DOHH2 (cell line): ENCODE measurements at regions not wholly inside any gene's neighbourhood (a gene's known extent, or its start where the extent isn't known, plus 50 kb on each side); places are given as distances from the start of the nearest gene placed in this dataset.

Experiments used
- H3F3A ChIP-seq: fragments of 200-600 bp; sonication (generic), shearing (Covaris generic); 2 replicates; pipeline ENCODE4 v1.6.0; 2016; ENCODE audit warnings: antibody characterized with exemption, mild to moderate bottlenecking; ENCODE audit not compliant: control insufficient read depth, insufficient read depth
- H3K27ac ChIP-seq: fragments of 200-600 bp; sonication (generic); 2 replicates; pipeline ENCODE4 v1.5.1; 2014; ENCODE audit warnings: low read depth, mild to moderate bottlenecking, low read length, moderate library complexity
- H3K27me3 ChIP-seq: fragments of 200-600 bp; sonication (generic); 2 replicates; pipeline ENCODE4 v1.6.1; 2014; ENCODE audit warnings: mild to moderate bottlenecking, low read length, mixed read lengths; ENCODE audit not compliant: control insufficient read depth
- H3K36me3 ChIP-seq: fragments of 200-600 bp; sonication (generic); 2 replicates; pipeline ENCODE4 v1.6.1; 2014; ENCODE audit warnings: mild to moderate bottlenecking, low read length, moderate library complexity, mixed read lengths; ENCODE audit not compliant: control insufficient read depth
- H3K4me1 ChIP-seq: fragments of 200-600 bp; sonication (generic); 2 replicates; pipeline ENCODE4 v1.6.1; 2014; ENCODE audit warnings: mild to moderate bottlenecking, low read length, mixed read lengths; ENCODE audit not compliant: control insufficient read depth
- H3K4me2 ChIP-seq: fragments of 200-600 bp; sonication (generic); 2 replicates; pipeline ENCODE4 v1.6.0; 2014; ENCODE audit warnings: mild to moderate bottlenecking, low read length, moderate library complexity
- H3K4me3 ChIP-seq: fragments of 200-600 bp; sonication (generic); 2 replicates; pipeline ENCODE4 v1.5.1; 2014; ENCODE audit warnings: mild to moderate bottlenecking, low read length, mixed read lengths
- H3K79me2 ChIP-seq: fragments of 200-600 bp; sonication (generic); 2 replicates; pipeline ENCODE4 v1.6.1; 2014; ENCODE audit warnings: mild to moderate bottlenecking, low read length, mixed read lengths; ENCODE audit not compliant: control insufficient read depth
- H3K9me2 ChIP-seq: fragments of 200-600 bp; sonication (generic); replicated peaks from 2 replicates; pipeline ENCODE4 v1.6.1; 2014; ENCODE audit warnings: mild to moderate bottlenecking, low read length, mixed read lengths; ENCODE audit not compliant: control insufficient read depth
- H3K9me3 ChIP-seq: fragments of 200-600 bp; sonication (generic); 2 replicates; pipeline ENCODE4 v1.6.1; 2014; ENCODE audit warnings: antibody characterized with exemption, low read length, mixed read lengths; ENCODE audit not compliant: control insufficient read depth, insufficient read depth
- H4K20me1 ChIP-seq: fragments of 200-600 bp; sonication (generic); 2 replicates; pipeline ENCODE4 v1.6.0; 2014; ENCODE audit warnings: low read depth, mild to moderate bottlenecking, antibody characterized with exemption, low read length, moderate library complexity; ENCODE audit not compliant: control insufficient read depth, insufficient read depth
- CTCF ChIP-seq: fragments of 200-600 bp; sonication (generic); IDR thresholded peaks from one replicate; pipeline ENCODE4 v1.5.1; 2014; ENCODE audit warnings: antibody characterized with exemption, mild to moderate bottlenecking, low read depth, low read length; ENCODE audit not compliant: poor library complexity, severe bottlenecking
- EZH2phosphoT487 ChIP-seq: fragments of 200-600 bp; sonication (generic); IDR thresholded peaks from 2 replicates; pipeline ENCODE4 v1.6.1; 2017; ENCODE audit warnings: borderline replicate concordance, mild to moderate bottlenecking, antibody characterized with exemption, low read length, moderate library complexity, mixed read lengths

DNA sequence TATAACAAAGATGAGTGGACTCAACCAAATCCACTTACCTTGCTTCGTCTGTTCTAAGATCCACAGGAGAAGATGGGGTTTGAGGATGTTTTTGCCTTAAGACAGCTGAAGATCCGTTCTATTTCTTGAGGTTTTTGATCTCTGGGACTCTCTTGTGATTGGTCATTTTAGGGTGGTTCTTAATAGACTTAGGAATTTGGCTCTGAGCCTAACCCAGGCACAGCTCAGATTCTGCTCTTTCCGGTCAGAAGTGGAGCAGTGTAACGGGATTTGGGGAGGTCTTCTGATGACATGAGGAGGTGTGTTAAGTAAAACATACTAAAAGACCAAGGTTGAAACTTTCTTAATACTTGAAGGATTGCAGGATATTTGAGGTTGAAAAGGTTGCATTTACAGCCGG, 166.9 kb downstream of the DMRT2 start:
- H3K9me2 ChIP-seq: no peaks in the 10 kb centered on the region
- H3K79me2 ChIP-seq: no peaks in the 10 kb centered on the region
- TF ChIP-seq EZH2phosphoT487 (no peak), CTCF (no peak)
- no peak overlapping the region for H3K4me3 ChIP-seq
- H3K4me2 ChIP-seq: no peak overlapping the region
- no peak overlapping the region for H3K27ac ChIP-seq
- H3K9me3 ChIP-seq: no peaks in the 10 kb centered on the region
- H4K20me1 ChIP-seq: no peaks in the 10 kb centered on the region
- no peaks in the 10 kb centered on the region for H3F3A ChIP-seq
- no peaks in the 10 kb centered on the region for H3K27me3 ChIP-seq
- H3K4me1 ChIP-seq: no peaks in the 10 kb centered on the region
- H3K36me3 ChIP-seq: no peaks in the 10 kb centered on the region

DNA sequence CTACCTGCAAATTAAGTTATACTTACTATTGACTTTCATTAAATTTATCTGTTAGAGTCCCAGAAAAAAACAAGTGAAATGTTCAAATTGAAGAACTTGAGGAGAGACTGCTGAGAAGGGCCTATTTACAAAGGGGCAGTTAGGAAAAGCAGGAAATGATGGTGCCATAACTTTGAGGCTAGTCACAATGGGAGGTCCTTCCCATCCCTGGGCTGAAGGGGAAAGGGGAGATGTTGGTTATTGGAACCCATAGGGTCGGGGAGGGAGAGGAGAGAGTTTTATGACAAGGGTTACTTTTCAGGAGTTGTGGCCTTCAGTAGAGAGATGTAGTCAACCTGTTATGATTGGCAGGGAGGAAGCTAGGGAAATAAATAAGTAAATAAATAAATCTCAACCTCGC, 169.1 kb downstream of the DMRT2 start:
- no peaks in the 10 kb centered on the region for H4K20me1 ChIP-seq
- no peak overlapping the region for H3K27ac ChIP-seq
- no peaks in the 10 kb centered on the region for H3K27me3 ChIP-seq
- H3K4me1 ChIP-seq: no peaks in the 10 kb centered on the region
- no peak for TF ChIP-seq CTCF
- no peak for TF ChIP-seq EZH2phosphoT487
- H3K9me3 ChIP-seq: no peaks in the 10 kb centered on the region
- no peaks in the 10 kb centered on the region for H3K9me2 ChIP-seq
- no peak overlapping the region for H3K4me2 ChIP-seq
- no peaks in the 10 kb centered on the region for H3K79me2 ChIP-seq
- no peak overlapping the region for H3K4me3 ChIP-seq
- no peaks in the 10 kb centered on the region for H3F3A ChIP-seq
- H3K36me3 ChIP-seq: no peaks in the 10 kb centered on the region

GRCh38 chr9:1221298-1221697, 171.1 kb downstream of the DMRT2 start:
- Histone ChIP-seq H3K27me3 (no peaks in the 10 kb centered on the region), H3K36me3 (no peaks in the 10 kb centered on the region), H3K4me1 (no peaks in the 10 kb centered on the region), H3K9me3 (no peaks in the 10 kb centered on the region), H3K27ac (no peak overlapping the region), H3K4me2 (no peak overlapping the region), H4K20me1 (no peaks in the 10 kb centered on the region), H3K79me2 (no peaks in the 10 kb centered on the region), H3F3A (no peaks in the 10 kb centered on the region), H3K9me2 (no peaks in the 10 kb centered on the region), H3K4me3 (no peak overlapping the region)
- TF ChIP-seq EZH2phosphoT487: no peak
- TF ChIP-seq CTCF: no peak

- H4K20me1 ChIP-seq: no peaks in the 10 kb centered on the region
- H3K36me3 ChIP-seq: no peaks in the 10 kb centered on the region
- no peaks in the 10 kb centered on the region for H3K9me2 ChIP-seq
- no peaks in the 10 kb centered on the region for H3K9me3 ChIP-seq
- TF ChIP-seq CTCF (no peak), EZH2phosphoT487 (no peak)
- H3K79me2 ChIP-seq: no peaks in the 10 kb centered on the region
- H3K4me1 ChIP-seq: no peaks in the 10 kb centered on the region
- no peaks in the 10 kb centered on the region for H3F3A ChIP-seq
- H3K4me3 ChIP-seq: no peak overlapping the region
- H3K27ac ChIP-seq: no peak overlapping the region
- H3K4me2 ChIP-seq: no peak overlapping the region
- H3K27me3 ChIP-seq: no peaks in the 10 kb centered on the region
Measured at GRCh38 chr9:1222511-1222910, 172.4 kb downstream of the DMRT2 start.
